ENCODE measurements at regions not wholly inside any gene's neighbourhood (a gene's known extent, or its start where the extent isn't known, plus 50 kb on each side); places are given as distances from the start of the nearest gene placed in this dataset.

DNA sequence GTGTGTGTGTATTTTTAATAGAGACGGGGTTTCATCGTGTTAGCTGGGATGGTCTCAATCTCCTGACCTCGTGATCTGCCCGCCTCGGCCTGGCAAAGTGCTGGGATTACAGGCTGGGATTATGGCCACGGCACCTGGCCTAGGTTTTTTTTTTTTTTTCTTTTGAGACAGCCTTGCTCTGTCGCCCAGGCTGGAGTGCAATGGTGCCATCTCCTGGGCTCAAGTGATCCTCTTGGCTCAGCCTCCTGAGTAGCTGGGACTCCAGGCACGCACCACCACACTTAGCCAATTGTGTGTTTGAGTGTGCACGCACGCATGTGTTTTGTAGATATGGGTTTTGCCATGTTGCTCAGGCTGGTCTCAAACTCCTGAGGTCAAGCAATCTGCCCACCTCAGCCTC, 629.8 kb downstream of the ETV1 start:
- TF ChIP-seq, protein P1, sequence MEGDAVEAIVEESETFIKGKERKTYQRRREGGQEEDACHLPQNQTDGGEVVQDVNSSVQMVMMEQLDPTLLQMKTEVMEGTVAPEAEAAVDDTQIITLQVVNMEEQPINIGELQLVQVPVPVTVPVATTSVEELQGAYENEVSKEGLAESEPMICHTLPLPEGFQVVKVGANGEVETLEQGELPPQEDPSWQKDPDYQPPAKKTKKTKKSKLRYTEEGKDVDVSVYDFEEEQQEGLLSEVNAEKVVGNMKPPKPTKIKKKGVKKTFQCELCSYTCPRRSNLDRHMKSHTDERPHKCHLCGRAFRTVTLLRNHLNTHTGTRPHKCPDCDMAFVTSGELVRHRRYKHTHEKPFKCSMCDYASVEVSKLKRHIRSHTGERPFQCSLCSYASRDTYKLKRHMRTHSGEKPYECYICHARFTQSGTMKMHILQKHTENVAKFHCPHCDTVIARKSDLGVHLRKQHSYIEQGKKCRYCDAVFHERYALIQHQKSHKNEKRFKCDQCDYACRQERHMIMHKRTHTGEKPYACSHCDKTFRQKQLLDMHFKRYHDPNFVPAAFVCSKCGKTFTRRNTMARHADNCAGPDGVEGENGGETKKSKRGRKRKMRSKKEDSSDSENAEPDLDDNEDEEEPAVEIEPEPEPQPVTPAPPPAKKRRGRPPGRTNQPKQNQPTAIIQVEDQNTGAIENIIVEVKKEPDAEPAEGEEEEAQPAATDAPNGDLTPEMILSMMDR (IDR thresholded peaks at IDR 0.05): no peak
- no peak for TF ChIP-seq EZH2 (IDR thresholded peaks at IDR 0.05; ENCODE audit: borderline replicate concordance, insufficient read depth, low read depth, low read length, poor library complexity, severe bottlenecking)
